ENCODE measurements at regions not wholly inside any gene's neighbourhood (a gene's known extent, or its start where the extent isn't known, plus 50 kb on each side); places are given as distances from the start of the nearest gene placed in this dataset.

GRCh38 chr5:163724305-163724704 is 218.9 kb downstream of the MAT2B start:
- H3K4me3 ChIP-seq (ENCODE audit: insufficient read depth, low read length, poor library complexity, severe bottlenecking), result no peak overlapping the region
- H3K4me2 ChIP-seq (ENCODE audit: low read depth, low read length, poor library complexity, severe bottlenecking), result no peak overlapping the region
- H3K36me3 ChIP-seq (ENCODE audit: low read length), result no peaks in the 10 kb centered on the region
- H3K27ac ChIP-seq (ENCODE audit: low read depth, low read length), result no peak overlapping the region
- no peaks in the 10 kb centered on the region for H3K27me3 ChIP-seq (ENCODE audit: low read length)
- TF ChIP-seq EZH2phosphoT487 (conservative IDR thresholded peaks at IDR 0.05; ENCODE audit: low read length), result no peak
- TF ChIP-seq CTCF (IDR thresholded peaks at IDR 0.05; ENCODE audit: insufficient read depth, low read length, poor library complexity, severe bottlenecking), result no peak
- H2AFZ ChIP-seq (ENCODE audit: low read depth, low read length, severe bottlenecking), result no peak overlapping the region
- H3K79me2 ChIP-seq (ENCODE audit: insufficient read depth, low read length), result no peaks in the 10 kb centered on the region
- no peak overlapping the region for H3K9ac ChIP-seq (ENCODE audit: low read length)
- no peaks in the 10 kb centered on the region for H3F3A ChIP-seq (ENCODE audit: insufficient read depth)
- H3K9me2 ChIP-seq (replicated peaks; ENCODE audit: insufficient read depth, low read length), result no peaks in the 10 kb centered on the region
- no peaks in the 10 kb centered on the region for H4K20me1 ChIP-seq (ENCODE audit: low read depth, low read length)
- H3K9me3 ChIP-seq (ENCODE audit: insufficient read depth, low read length), result no peaks in the 10 kb centered on the region

GRCh38 chr5:163727028-163727427 is 221.6 kb downstream of the MAT2B start:
- no peaks in the 10 kb centered on the region for H3F3A ChIP-seq (ENCODE audit: insufficient read depth)
- no peaks in the 10 kb centered on the region for H3K36me3 ChIP-seq (ENCODE audit: low read length)
- H3K27ac ChIP-seq (ENCODE audit: low read depth, low read length), result no peak overlapping the region
- TF ChIP-seq CTCF (IDR thresholded peaks at IDR 0.05; ENCODE audit: insufficient read depth, low read length, poor library complexity, severe bottlenecking) (no peak), EZH2phosphoT487 (conservative IDR thresholded peaks at IDR 0.05; ENCODE audit: low read length) (no peak)
- no peak overlapping the region for H2AFZ ChIP-seq (ENCODE audit: low read depth, low read length, severe bottlenecking)
- no peak overlapping the region for H3K9ac ChIP-seq (ENCODE audit: low read length)
- no peaks in the 10 kb centered on the region for H3K9me2 ChIP-seq (replicated peaks; ENCODE audit: insufficient read depth, low read length)
- H3K4me2 ChIP-seq (ENCODE audit: low read depth, low read length, poor library complexity, severe bottlenecking), result peak overlapping the region; percentile 25
- H4K20me1 ChIP-seq (ENCODE audit: low read depth, low read length), result no peaks in the 10 kb centered on the region
- no peaks in the 10 kb centered on the region for H3K27me3 ChIP-seq (ENCODE audit: low read length)
- H3K9me3 ChIP-seq (ENCODE audit: insufficient read depth, low read length), result no peaks in the 10 kb centered on the region
- H3K4me3 ChIP-seq (ENCODE audit: insufficient read depth, low read length, poor library complexity, severe bottlenecking), result no peak overlapping the region
- no peaks in the 10 kb centered on the region for H3K79me2 ChIP-seq (ENCODE audit: insufficient read depth, low read length)

- no peaks in the 10 kb centered on the region for H3K9me3 ChIP-seq (ENCODE audit: insufficient read depth, low read length)
- H4K20me1 ChIP-seq (ENCODE audit: low read depth, low read length), result no peaks in the 10 kb centered on the region
- H3F3A ChIP-seq (ENCODE audit: insufficient read depth), result no peaks in the 10 kb centered on the region
- TF ChIP-seq CTCF (IDR thresholded peaks at IDR 0.05; ENCODE audit: insufficient read depth, low read length, poor library complexity, severe bottlenecking) (no peak), EZH2phosphoT487 (conservative IDR thresholded peaks at IDR 0.05; ENCODE audit: low read length) (no peak)
- H3K9me2 ChIP-seq (replicated peaks; ENCODE audit: insufficient read depth, low read length), result no peaks in the 10 kb centered on the region
- no peak overlapping the region for H3K4me2 ChIP-seq (ENCODE audit: low read depth, low read length, poor library complexity, severe bottlenecking)
- no peak overlapping the region for H2AFZ ChIP-seq (ENCODE audit: low read depth, low read length, severe bottlenecking)
- no peaks in the 10 kb centered on the region for H3K36me3 ChIP-seq (ENCODE audit: low read length)
- H3K79me2 ChIP-seq (ENCODE audit: insufficient read depth, low read length), result no peaks in the 10 kb centered on the region
- H3K9ac ChIP-seq (ENCODE audit: low read length), result no peak overlapping the region
- H3K4me3 ChIP-seq (ENCODE audit: insufficient read depth, low read length, poor library complexity, severe bottlenecking), result no peak overlapping the region
- H3K27ac ChIP-seq (ENCODE audit: low read depth, low read length), result no peak overlapping the region
- H3K27me3 ChIP-seq (ENCODE audit: low read length), result no peaks in the 10 kb centered on the region
Measured at GRCh38 chr5:163730206-163730756, 224.9 kb downstream of the MAT2B start.

Measured in SU-DHL-6 (cell line).